ENCODE measurements at regions not wholly inside any gene's neighbourhood (a gene's known extent, or its start where the extent isn't known, plus 50 kb on each side); places are given as distances from the start of the nearest gene placed in this dataset.
"Not testable (repeated sequence)": the region's sequence is repeated elsewhere in the genome, so short reads cannot be mapped to it uniquely, and the experiment has no call there.

- DNase-seq, result no peak
Observed at GRCh38 chr16:61150351-61150750, 885.9 kb downstream of the CDH8 start.

- DNase-seq, result no peak
Observed at GRCh38 chr16:61149709-61150108, 886.5 kb downstream of the CDH8 start.

GRCh38 chr16:61148930-61149329 lies 887.3 kb downstream of the CDH8 start:
- no peak for DNase-seq

- no peak for DNase-seq
Observed at GRCh38 chr16:61146429-61146828, 889.8 kb downstream of the CDH8 start.

- DNase-seq, result no peak
Observed at GRCh38 chr16:61131447-61131846, 904.8 kb downstream of the CDH8 start.

- no peak for DNase-seq
Observed at GRCh38 chr16:61128545-61129323, 907.5 kb downstream of the CDH8 start.

GRCh38 chr16:61105544-61105943 lies 930.7 kb downstream of the CDH8 start:
- no peak for DNase-seq

GRCh38 chr16:61098505-61098904 lies 937.7 kb downstream of the CDH8 start:
- DNase-seq, result no peak

GRCh38 chr16:61091300-61091699 lies 944.9 kb downstream of the CDH8 start:
- DNase-seq, result not testable (repeated sequence)

- no peak for DNase-seq
Observed at GRCh38 chr16:61083711-61084110, 952.5 kb downstream of the CDH8 start.

- no peak for DNase-seq
Observed at GRCh38 chr16:61074324-61074723, 961.9 kb downstream of the CDH8 start.

- DNase-seq, result no peak
Observed at GRCh38 chr16:61057635-61058034, 978.6 kb downstream of the CDH8 start.

GRCh38 chr16:61050547-61050946 lies 985.7 kb downstream of the CDH8 start:
- DNase-seq, result no peak

- no peak for DNase-seq
Observed at GRCh38 chr16:61045931-61046330, 990.3 kb downstream of the CDH8 start.

- no peak for DNase-seq
Observed at GRCh38 chr16:61042737-61043136, 993.5 kb downstream of the CDH8 start.

GRCh38 chr16:61030616-61031015 lies 1005.6 kb downstream of the CDH8 start:
- no peak for DNase-seq

- no peak for DNase-seq
Observed at GRCh38 chr16:61024180-61024900, 1011.9 kb downstream of the CDH8 start.

GRCh38 chr16:61014869-61015268 lies 1021.4 kb downstream of the CDH8 start:
- no peak for DNase-seq

- no peak for DNase-seq
Observed at GRCh38 chr16:61007694-61008093, 1028.5 kb downstream of the CDH8 start.

GRCh38 chr16:61005952-61006351 lies 1030.3 kb downstream of the CDH8 start:
- no peak for DNase-seq

- DNase-seq, result no peak
Observed at GRCh38 chr16:61002479-61003204, 1033.6 kb downstream of the CDH8 start.

GRCh38 chr16:60991886-60992285 lies 1044.4 kb downstream of the CDH8 start:
- DNase-seq, result no peak

GRCh38 chr16:60989592-60989991 lies 1046.6 kb downstream of the CDH8 start:
- no peak for DNase-seq

- DNase-seq, result no peak
Observed at GRCh38 chr16:60979119-60979518, 1057.1 kb downstream of the CDH8 start.

All from NCI-H524 treated with DMSO at 0.1 percent for 48 hours (cell line).